Thyroid gland (tissue), 4 donors: ENCODE measurements at regions not wholly inside any gene's neighbourhood (a gene's known extent, or its start where the extent isn't known, plus 50 kb on each side); places are given as distances from the start of the nearest gene placed in this dataset.
"Not testable (repeated sequence)": the region's sequence is repeated elsewhere in the genome, so short reads cannot be mapped to it uniquely, and the experiment has no call there.

Experiments
- DNase-seq, 2 donors: peaks; one replicate each; pipeline ENCODE4 v3.0.0-alpha.2; 2019
- H3K27ac ChIP-seq, 3 donors: fragments of 200-600 bp; sonication (generic); 1 replicate in 2 of 3; 2 replicates in 1 of 3; pipeline ENCODE4 v1.5.1; 2016 to 2019; ENCODE audit warnings: mild to moderate bottlenecking in 1 of 3, moderate library complexity in 1 of 3
- H3K27me3 ChIP-seq: fragments of 200-600 bp; sonication (generic); one replicate; pipeline ENCODE4 v1.5.1; 2019
- H3K36me3 ChIP-seq, 2 donors: fragments of 200-600 bp; sonication (generic); one replicate each; pipeline ENCODE4 v1.5.1; 2016 to 2019
- H3K4me1 ChIP-seq, 2 donors: fragments of 200-600 bp; sonication (generic); one replicate each; pipeline ENCODE4 v1.5.1; 2017 to 2019
- H3K4me3 ChIP-seq, 3 donors: fragments of 200-600 bp; sonication (generic); replicated peaks in 1 of 3; 1 replicate in 2 of 3; 2 replicates in 1 of 3; pipeline ENCODE4 v1.5.1; 2016; ENCODE audit warnings: mild to moderate bottlenecking in 1 of 3
- H3K9me3 ChIP-seq: fragments of 200-600 bp; sonication (generic); one replicate; pipeline ENCODE4 v1.5.1; 2017
- CTCF ChIP-seq, 6 experiments: fragments of 200-600 bp in 3 of 6; fragments of 450-650 bp in 3 of 6; sonication (generic) in 3 of 6; IDR thresholded peaks; one replicate each; pipeline ENCODE4 v1.5.1; 2016 to 2019; ENCODE audit warnings: antibody characterized with exemption in 6 of 6, mild to moderate bottlenecking in 2 of 6, inconsistent platforms in 1 of 6, moderate library complexity in 1 of 6
- POLR2A ChIP-seq, 2 donors: fragments of 450-650 bp; IDR thresholded peaks; one replicate each; pipeline ENCODE4 v1.6.1; 2017; ENCODE audit warnings: antibody characterized with exemption in 2 of 2, mild to moderate bottlenecking in 2 of 2, moderate library complexity in 1 of 2
- WGBS, 2 donors: methylation state at CpG; one replicate each; pipeline ENCODE4 v1.1.5; 2017; 5-methylcytosine and 5-hydroxymethylcytosine counted together
- intact Hi-C: fragments of 100-400 bp; cut with DNase I; formaldehyde crosslinking; loops from one replicate; pipeline ENCODE4 v1.15.1; 2023

GRCh38 chr2:239801404-239802184, 223.5 kb downstream of the NDUFA10 start:
- no peaks in the 10 kb centered on the region for H3K27me3 ChIP-seq
- H3K4me1 ChIP-seq: no peaks in the 10 kb centered on the region
- no peak for TF ChIP-seq CTCF (IDR thresholded peaks at IDR 0.05)
- no peak for TF ChIP-seq POLR2A (IDR thresholded peaks at IDR 0.05)
- H3K4me3 ChIP-seq: no peak overlapping the region
- no peak overlapping the region for H3K27ac ChIP-seq
- 77 to 78% methylated on average over 22 of the region's 22 CpGs for WGBS, 2 donors
- H3K36me3 ChIP-seq: no peaks in the 10 kb centered on the region
- intact Hi-C loops: no loop called here
- H3K9me3 ChIP-seq: no peaks in the 10 kb centered on the region
- DNase-seq: no peak

- TF ChIP-seq CTCF (IDR thresholded peaks at IDR 0.05) (no peak), POLR2A (IDR thresholded peaks at IDR 0.05) (no peak)
- H3K36me3 ChIP-seq: no peaks in the 10 kb centered on the region
- intact Hi-C loops: no loop called here
- 88 to 89% methylated on average over 22 of the region's 22 CpGs for WGBS, 2 donors
- no peak for DNase-seq
- no peaks in the 10 kb centered on the region for H3K27me3 ChIP-seq
- H3K9me3 ChIP-seq: no peaks in the 10 kb centered on the region
- no peak overlapping the region for H3K4me3 ChIP-seq
- no peak overlapping the region for H3K27ac ChIP-seq
- no peaks in the 10 kb centered on the region for H3K4me1 ChIP-seq
Observed at GRCh38 chr2:239800785-239801386, 224.3 kb downstream of the NDUFA10 start.

GRCh38 chr2:239797316-239797715, 227.8 kb downstream of the NDUFA10 start:
- H3K27ac ChIP-seq: no peak overlapping the region
- no peaks in the 10 kb centered on the region for H3K27me3 ChIP-seq
- no peaks in the 10 kb centered on the region for H3K36me3 ChIP-seq
- no peak for TF ChIP-seq CTCF (IDR thresholded peaks at IDR 0.05)
- no peak for TF ChIP-seq POLR2A (IDR thresholded peaks at IDR 0.05)
- intact Hi-C loops: no loop called here
- H3K9me3 ChIP-seq: no peaks in the 10 kb centered on the region
- no peak for DNase-seq
- no peaks in the 10 kb centered on the region for H3K4me1 ChIP-seq
- no peak overlapping the region for H3K4me3 ChIP-seq

- H3K36me3 ChIP-seq, H3K4me1 ChIP-seq, H3K9me3 ChIP-seq, H3K27me3 ChIP-seq, intact Hi-C loops, DNase-seq, H3K4me3 ChIP-seq, H3K27ac ChIP-seq: not testable (repeated sequence)
- WGBS, 2 donors: 91 to 96% methylated on average over 8 to 9 of the region's 17 CpGs
Observed at GRCh38 chr2:239795761-239796160, 229.4 kb downstream of the NDUFA10 start.

- Histone ChIP-seq H3K36me3 (no peaks in the 10 kb centered on the region), H3K27me3 (no peaks in the 10 kb centered on the region), H3K4me1 (no peaks in the 10 kb centered on the region), H3K27ac (no peak overlapping the region), H3K4me3 (no peak overlapping the region), H3K9me3 (no peaks in the 10 kb centered on the region)
- intact Hi-C loops: no loop called here
- WGBS, 2 donors: 89 to 95% methylated on average over 6 to 7 of the region's 7 CpGs
- TF ChIP-seq CTCF (IDR thresholded peaks at IDR 0.05) (no peak), POLR2A (IDR thresholded peaks at IDR 0.05) (no peak)
- no peak for DNase-seq
Observed at GRCh38 chr2:239793836-239794235, 231.3 kb downstream of the NDUFA10 start.
